GM18861 (cell line): ENCODE measurements at regions not wholly inside any gene's neighbourhood (a gene's known extent, or its start where the extent isn't known, plus 50 kb on each side); places are given as distances from the start of the nearest gene placed in this dataset.
"Not testable (repeated sequence)": the region's sequence is repeated elsewhere in the genome, so short reads cannot be mapped to it uniquely, and the experiment has no call there.

Experiments
- ATAC-seq: cut with Tn5 transposase; IDR thresholded peaks from one replicate; pipeline ENCODE4 v1.9.1; 2021; ENCODE audit not compliant: unreplicated experiment

GRCh38 chr6:140494321-140495108 is 1120.1 kb upstream of the CITED2 start:
- ATAC-seq: no peak

- ATAC-seq: not testable (repeated sequence)
Measured at GRCh38 chr6:140493470-140493869, 1119.0 kb upstream of the CITED2 start.

GRCh38 chr6:140490081-140490480 is 1115.6 kb upstream of the CITED2 start:
- no peak for ATAC-seq

- no peak for ATAC-seq
Measured at GRCh38 chr6:140487586-140487985, 1113.1 kb upstream of the CITED2 start.

- ATAC-seq: no peak
Measured at GRCh38 chr6:140486450-140487361, 1112.3 kb upstream of the CITED2 start.

- peak; percentile 44 for ATAC-seq
Measured at GRCh38 chr6:140485740-140486449, 1111.4 kb upstream of the CITED2 start.

GRCh38 chr6:140480852-140481251 is 1106.4 kb upstream of the CITED2 start:
- no peak for ATAC-seq

GRCh38 chr6:140478631-140479030 is 1104.2 kb upstream of the CITED2 start:
- ATAC-seq: no peak

- no peak for ATAC-seq
Measured at GRCh38 chr6:140475086-140475485, 1100.6 kb upstream of the CITED2 start.

- ATAC-seq: no peak
Measured at GRCh38 chr6:140464720-140465119, 1090.3 kb upstream of the CITED2 start.

- no peak for ATAC-seq
Measured at GRCh38 chr6:140463312-140463710, 1088.9 kb upstream of the CITED2 start.

- ATAC-seq: no peak
Measured at GRCh38 chr6:140462453-140463311, 1088.2 kb upstream of the CITED2 start.

- no peak for ATAC-seq
Measured at GRCh38 chr6:140462076-140462452, 1087.6 kb upstream of the CITED2 start.

- ATAC-seq: no peak
Measured at GRCh38 chr6:140460267-140460666, 1085.8 kb upstream of the CITED2 start.

GRCh38 chr6:140459209-140459608 is 1084.8 kb upstream of the CITED2 start:
- ATAC-seq: no peak

GRCh38 chr6:140446241-140446640 is 1071.8 kb upstream of the CITED2 start:
- no peak for ATAC-seq

- no peak for ATAC-seq
Measured at GRCh38 chr6:140445474-140446004, 1071.1 kb upstream of the CITED2 start.

GRCh38 chr6:140443112-140443511 is 1068.7 kb upstream of the CITED2 start:
- ATAC-seq: not testable (repeated sequence)

GRCh38 chr6:140441256-140441655 is 1066.8 kb upstream of the CITED2 start:
- ATAC-seq: no peak

GRCh38 chr6:140440223-140440835 is 1065.9 kb upstream of the CITED2 start:
- ATAC-seq: no peak
